H9 (cell line): ENCODE measurements at regions not wholly inside any gene's neighbourhood (a gene's known extent, or its start where the extent isn't known, plus 50 kb on each side); places are given as distances from the start of the nearest gene placed in this dataset.

Experiments
- DNase-seq: peaks from one replicate; pipeline ENCODE4 v3.0.0-alpha.2; 2017
- H2AFZ ChIP-seq: one replicate; pipeline ENCODE4 v1.6.1; 2013; ENCODE audit warnings: mild to moderate bottlenecking, low read length, control low read depth, moderate library complexity
- H2AK5ac ChIP-seq: 2 replicates; pipeline ENCODE4 v1.6.1; 2013; ENCODE audit warnings: low read length, control low read depth, mixed read lengths; ENCODE audit not compliant: insufficient read length
- H2BK120ac ChIP-seq: one replicate; pipeline ENCODE4 v1.6.1; 2013; ENCODE audit warnings: low read depth, mild to moderate bottlenecking, low read length, control low read depth, inconsistent platforms; ENCODE audit not compliant: poor library complexity, severe bottlenecking
- H2BK12ac ChIP-seq: 2 replicates; pipeline ENCODE4 v1.6.1; 2013; ENCODE audit warnings: low read length, control low read depth, mixed read lengths, low read depth; ENCODE audit not compliant: insufficient read length
- H2BK15ac ChIP-seq: 2 replicates; pipeline ENCODE4 v1.6.1; 2013; ENCODE audit warnings: low read depth, low read length, control low read depth
- H2BK20ac ChIP-seq: one replicate; pipeline ENCODE4 v1.6.1; 2013; ENCODE audit warnings: low read depth, mild to moderate bottlenecking, low read length, control low read depth, inconsistent platforms; ENCODE audit not compliant: poor library complexity, severe bottlenecking
- H2BK5ac ChIP-seq: 2 replicates; pipeline ENCODE4 v1.6.1; 2013; ENCODE audit warnings: low read length, control low read depth, mixed read lengths; ENCODE audit not compliant: insufficient read length
- H3K14ac ChIP-seq: 2 replicates; pipeline ENCODE4 v1.6.1; 2013; ENCODE audit warnings: low read length, control low read depth; ENCODE audit not compliant: insufficient read depth
- H3K18ac ChIP-seq: 2 replicates; pipeline ENCODE4 v1.6.1; 2013; ENCODE audit warnings: low read depth, mild to moderate bottlenecking, mixed read lengths, low read length, control low read depth; ENCODE audit not compliant: insufficient read length
- H3K23ac ChIP-seq: 2 replicates; pipeline ENCODE4 v1.6.1; 2013; ENCODE audit warnings: low read length, control low read depth, mixed read lengths, low read depth; ENCODE audit not compliant: insufficient read length
- H3K23me2 ChIP-seq: 2 replicates; pipeline ENCODE4 v1.6.1; 2013; ENCODE audit warnings: low read depth, mild to moderate bottlenecking, mixed read lengths, low read length, control low read depth; ENCODE audit not compliant: insufficient read length, poor library complexity, severe bottlenecking
- H3K27ac ChIP-seq: 2 replicates; pipeline ENCODE4 v1.5.1; 2013; ENCODE audit warnings: low read length, control low read depth, mixed read lengths, low read depth; ENCODE audit not compliant: insufficient read length
- H3K27me3 ChIP-seq: 2 replicates; pipeline ENCODE4 v1.6.1; 2013; ENCODE audit warnings: low read length, control low read depth, inconsistent platforms; ENCODE audit not compliant: insufficient read depth
- H3K4ac ChIP-seq: 2 replicates; pipeline ENCODE4 v1.6.1; 2013; ENCODE audit warnings: low read depth, mild to moderate bottlenecking, control low read depth, inconsistent platforms, low read length, moderate library complexity
- H3K4me1 ChIP-seq: 2 replicates; pipeline ENCODE4 v1.6.1; 2013; ENCODE audit warnings: low read length, control low read depth, inconsistent platforms; ENCODE audit not compliant: insufficient read depth
- H3K4me2 ChIP-seq: 2 replicates; pipeline ENCODE4 v1.6.1; 2013; ENCODE audit warnings: low read length, control low read depth, mixed read lengths; ENCODE audit not compliant: insufficient read length, insufficient read depth
- H3K56ac ChIP-seq: 2 replicates; pipeline ENCODE4 v1.6.1; 2013; ENCODE audit warnings: low read depth, mild to moderate bottlenecking, mixed read lengths, low read length, control low read depth; ENCODE audit not compliant: insufficient read length
- H3K79me1 ChIP-seq: 2 replicates; pipeline ENCODE4 v1.6.1; 2013; ENCODE audit warnings: low read depth, mild to moderate bottlenecking, moderate library complexity, low read length, control low read depth, inconsistent platforms; ENCODE audit not compliant: insufficient read depth, poor library complexity, severe bottlenecking
- H3K79me2 ChIP-seq: 2 replicates; pipeline ENCODE4 v1.6.1; 2013; ENCODE audit warnings: low read length, control low read depth, inconsistent platforms; ENCODE audit not compliant: insufficient read depth
- H3K9ac ChIP-seq: 2 replicates; pipeline ENCODE4 v1.6.1; 2013; ENCODE audit warnings: low read length, control low read depth, mixed read lengths; ENCODE audit not compliant: insufficient read length; ENCODE audit errors: extremely low read depth
- H3K9me3 ChIP-seq: one replicate; pipeline ENCODE4 v1.6.1; 2013; ENCODE audit warnings: low read depth, low read length, inconsistent platforms; ENCODE audit not compliant: control insufficient read depth
- H3T11ph ChIP-seq: one replicate; pipeline ENCODE4 v1.6.1; 2013; ENCODE audit warnings: mild to moderate bottlenecking, low read length, control low read depth, inconsistent platforms
- H4K20me1 ChIP-seq: one replicate; pipeline ENCODE4 v1.6.1; 2013; ENCODE audit not compliant: control insufficient read depth, insufficient read length, insufficient read depth
- H4K5ac ChIP-seq: 2 replicates; pipeline ENCODE4 v1.6.1; 2013; ENCODE audit warnings: low read depth, mild to moderate bottlenecking, mixed read lengths, low read length, control low read depth; ENCODE audit not compliant: insufficient read length
- H4K8ac ChIP-seq: replicated peaks from 2 replicates; pipeline ENCODE4 v1.6.1; 2013; ENCODE audit warnings: low read length, control low read depth, mixed read lengths, low read depth; ENCODE audit not compliant: insufficient read length
- H4K91ac ChIP-seq: 2 replicates; pipeline ENCODE4 v1.6.1; 2013; ENCODE audit warnings: low read depth, mild to moderate bottlenecking, moderate library complexity, mixed read lengths, low read length, control low read depth; ENCODE audit not compliant: insufficient read length
- H3K27ac Mint-ChIP-seq, 3 experiments: 2 replicates in 2 of 3; 3 replicates in 1 of 3; pipeline ENCODE4 v1.8.0; 2020 to 2021; ENCODE audit warnings: mixed read lengths in 3 of 3, mild to moderate bottlenecking in 1 of 3, moderate library complexity in 1 of 3
- H3K27me3 Mint-ChIP-seq: 2 replicates; pipeline ENCODE4 v1.8.0; 2021; ENCODE audit warnings: low read depth, mild to moderate bottlenecking, moderate library complexity, mixed read lengths
- H3K36me3 Mint-ChIP-seq, 3 experiments: 2 replicates in 2 of 3; 3 replicates in 1 of 3; pipeline ENCODE4 v1.8.0; 2020 to 2021; ENCODE audit warnings: low read depth in 3 of 3, mixed read lengths in 3 of 3; ENCODE audit not compliant: insufficient read depth in 1 of 3
- H3K4me1 Mint-ChIP-seq, 2 experiments: 2 replicates each; pipeline ENCODE4 v1.8.0; 2020; ENCODE audit warnings: mixed read lengths in 2 of 2
- H3K4me3 Mint-ChIP-seq, 2 experiments: 2 replicates in 1 of 2; 3 replicates in 1 of 2; pipeline ENCODE4 v1.8.0; 2020 to 2021; ENCODE audit warnings: mild to moderate bottlenecking in 2 of 2, mixed read lengths in 2 of 2, moderate library complexity in 1 of 2
- H3K9me3 Mint-ChIP-seq, 2 experiments: 2 replicates in 1 of 2; 3 replicates in 1 of 2; pipeline ENCODE4 v1.8.0; 2020; ENCODE audit warnings: mild to moderate bottlenecking in 2 of 2, mixed read lengths in 2 of 2, moderate library complexity in 1 of 2
- WGBS: extraction: QIAGEN DNeasy Blood & Tissue Kit; methylation state at CpG from one replicate; pipeline ENCODE4 v1.1.7; 2013; ENCODE audit warnings: missing lambda C conversion rate, low lambda C conversion rate, mixed read lengths; ENCODE audit not compliant: insufficient read length; ENCODE audit errors: extremely low coverage; 5-methylcytosine and 5-hydroxymethylcytosine counted together
- TF ChIP-seq, protein P1 (sequence below): fragments of 200-600 bp; sonication (generic); conservative IDR thresholded peaks from 3 replicates; pipeline ENCODE4 v1.8.0; 2021; ENCODE audit warnings: antibody characterized with exemption, mild to moderate bottlenecking

DNA sequence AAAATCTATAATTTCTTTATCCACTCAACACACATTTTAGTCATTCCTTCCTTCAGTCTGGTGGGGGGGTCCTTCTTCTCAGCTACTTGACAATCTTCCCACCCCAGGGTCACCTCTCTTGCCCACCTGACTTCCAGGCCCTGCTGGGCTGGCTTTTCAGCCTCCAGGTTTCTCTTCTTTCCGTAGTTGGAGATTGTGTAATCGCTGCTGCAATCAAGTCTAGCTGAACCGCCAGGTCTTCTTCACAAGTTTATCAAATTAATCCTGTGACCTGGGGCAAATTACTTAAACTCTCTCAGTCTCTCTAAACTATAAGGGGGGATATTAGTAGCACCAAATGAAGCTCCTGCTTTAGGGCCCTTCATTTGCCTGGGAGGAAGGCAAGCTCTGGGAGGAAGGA, 102.9 kb upstream of the TNIP3 start:
- peaks cover 4% of the 10 kb centered on the region; the same call in 1 of the 2 replicates for H3K4me1 ChIP-seq
- no peak overlapping the region for H2BK5ac ChIP-seq
- H4K5ac ChIP-seq, result no peak overlapping the region
- TF ChIP-seq, protein P1, sequence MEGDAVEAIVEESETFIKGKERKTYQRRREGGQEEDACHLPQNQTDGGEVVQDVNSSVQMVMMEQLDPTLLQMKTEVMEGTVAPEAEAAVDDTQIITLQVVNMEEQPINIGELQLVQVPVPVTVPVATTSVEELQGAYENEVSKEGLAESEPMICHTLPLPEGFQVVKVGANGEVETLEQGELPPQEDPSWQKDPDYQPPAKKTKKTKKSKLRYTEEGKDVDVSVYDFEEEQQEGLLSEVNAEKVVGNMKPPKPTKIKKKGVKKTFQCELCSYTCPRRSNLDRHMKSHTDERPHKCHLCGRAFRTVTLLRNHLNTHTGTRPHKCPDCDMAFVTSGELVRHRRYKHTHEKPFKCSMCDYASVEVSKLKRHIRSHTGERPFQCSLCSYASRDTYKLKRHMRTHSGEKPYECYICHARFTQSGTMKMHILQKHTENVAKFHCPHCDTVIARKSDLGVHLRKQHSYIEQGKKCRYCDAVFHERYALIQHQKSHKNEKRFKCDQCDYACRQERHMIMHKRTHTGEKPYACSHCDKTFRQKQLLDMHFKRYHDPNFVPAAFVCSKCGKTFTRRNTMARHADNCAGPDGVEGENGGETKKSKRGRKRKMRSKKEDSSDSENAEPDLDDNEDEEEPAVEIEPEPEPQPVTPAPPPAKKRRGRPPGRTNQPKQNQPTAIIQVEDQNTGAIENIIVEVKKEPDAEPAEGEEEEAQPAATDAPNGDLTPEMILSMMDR, result no peak
- H3K9me3 Mint-ChIP-seq, result no peaks in the 10 kb centered on the region; a peak in 1 of 5 replicates
- no peaks in the 10 kb centered on the region for H3K79me2 ChIP-seq
- H4K91ac ChIP-seq, result no peak overlapping the region
- H3K56ac ChIP-seq, result no peak overlapping the region
- H3K9me3 ChIP-seq, result no peaks in the 10 kb centered on the region
- H3K14ac ChIP-seq, result no peak overlapping the region
- no peak for DNase-seq
- H3K27me3 ChIP-seq, result no peaks in the 10 kb centered on the region
- H4K8ac ChIP-seq, result no peak overlapping the region
- H3K18ac ChIP-seq, result no peak overlapping the region
- no peaks in the 10 kb centered on the region for H3K27me3 Mint-ChIP-seq
- no peaks in the 10 kb centered on the region for H3K36me3 Mint-ChIP-seq
- H3K27ac ChIP-seq, result no peak overlapping the region
- H3K23me2 ChIP-seq, result no peaks in the 10 kb centered on the region
- H3K79me1 ChIP-seq, result no peaks in the 10 kb centered on the region
- no peak overlapping the region for H3K4ac ChIP-seq
- no peak overlapping the region for H2BK20ac ChIP-seq
- H3T11ph ChIP-seq, result no peak overlapping the region
- WGBS, result no CpG with 5 or more reads among the region's 3 CpGs
- H3K4me3 Mint-ChIP-seq, result no peak overlapping the region
- H2BK12ac ChIP-seq, result no peak overlapping the region
- H4K20me1 ChIP-seq, result no peaks in the 10 kb centered on the region
- H2AK5ac ChIP-seq, result no peak overlapping the region
- no peak overlapping the region for H2AFZ ChIP-seq
- no peak overlapping the region for H3K23ac ChIP-seq
- H3K9ac ChIP-seq, result no peak overlapping the region
- H3K4me1 Mint-ChIP-seq, result peaks cover 21 to 27% of the 10 kb centered on the region in 2 experiments
- H2BK15ac ChIP-seq, result no peak overlapping the region
- no peak overlapping the region for H3K4me2 ChIP-seq
- H3K27ac Mint-ChIP-seq, result no peak overlapping the region
- no peak overlapping the region for H2BK120ac ChIP-seq
